Heart left ventricle (tissue), 13 donors: ENCODE measurements at regions not wholly inside any gene's neighbourhood (a gene's known extent, or its start where the extent isn't known, plus 50 kb on each side); places are given as distances from the start of the nearest gene placed in this dataset.
"Not testable (repeated sequence)": the region's sequence is repeated elsewhere in the genome, so short reads cannot be mapped to it uniquely, and the experiment has no call there.

Experiments used
- CTCF ChIP-seq, 12 donors: fragments of 200-600 bp; sonication (generic) in 4 of 12; IDR thresholded peaks; one replicate each; pipeline versions ENCODE4 v1.5.0 to v1.8.0; 2018 to 2022; ENCODE audit warnings: antibody characterized with exemption in 12 of 12, mild to moderate bottlenecking in 5 of 12
- POLR2A ChIP-seq, 2 donors: fragments of 450-650 bp; IDR thresholded peaks; one replicate each; pipeline ENCODE4 v1.6.1; 2017; ENCODE audit warnings: antibody characterized with exemption in 2 of 2, mild to moderate bottlenecking in 2 of 2, moderate library complexity in 2 of 2
- donor health status: ischemic (EF 13 %, LVEDD 7.1; RV severe dilation, severe dysfunction).
- donor health status: DM: no; HTN: yes; CAD: no.
- donor health status: DM: no; HTN: no; CAD: no.
- donor health status: ischemic (EF 25% LVEDD 6.9; RV normal size, moderate dysfunction).
- donor health status: ischemic (EF 25% LVEDD 5.7; RV mildly dilated, moderate dysfunction).
- donor health status: ischemic (EF 35%, LVEDD 5.7; RV mildly dilated, moderate dysfunction).
- donor health status: nonischemic (EF 11% LVEDD 7.7; RV severe dilation, severe dysfunction).
- donor health status: DM: yes; HTN: yes; CAD: no.
- donor health status: PGD.
- donor health status: ischemic (EF 29% LVEDD 5.4; RV normal size, mild dysfunction).
- donor health status: nonischemic (EF 23%, LVEDD 6.1; RV moderate dilation, normal function).

- not testable (repeated sequence) for TF ChIP-seq CTCF, POLR2A (IDR thresholded peaks at IDR 0.05)
Measured at GRCh38 chr5:85657328-85657727, 960.4 kb upstream of the COX7C start.
